ENCODE measurements at regions not wholly inside any gene's neighbourhood (a gene's known extent, or its start where the extent isn't known, plus 50 kb on each side); places are given as distances from the start of the nearest gene placed in this dataset.

GRCh38 chr6:146957181-146958093, 246.8 kb upstream of the STXBP5 start:
- no peak for DNase-seq (ENCODE audit: low read depth)
- TF ChIP-seq CTCF (IDR thresholded peaks at IDR 0.05; ENCODE audit: control insufficient read depth, insufficient read depth, low read depth, low read length, missing control alignments) = no peak
- no peak overlapping the region for H3K4me3 ChIP-seq (ENCODE audit: control insufficient read depth, low read depth, low read length)

GRCh38 chr6:146961831-146962230, 242.4 kb upstream of the STXBP5 start:
- no peak overlapping the region for H3K4me3 ChIP-seq (ENCODE audit: control insufficient read depth, low read depth, low read length)
- TF ChIP-seq CTCF (IDR thresholded peaks at IDR 0.05; ENCODE audit: control insufficient read depth, insufficient read depth, low read depth, low read length, missing control alignments) = no peak
- DNase-seq (ENCODE audit: low read depth) = no peak

GRCh38 chr6:146962329-146962728, 241.9 kb upstream of the STXBP5 start:
- no peak for DNase-seq (ENCODE audit: low read depth)
- H3K4me3 ChIP-seq (ENCODE audit: control insufficient read depth, low read depth, low read length) = no peak overlapping the region
- TF ChIP-seq CTCF (IDR thresholded peaks at IDR 0.05; ENCODE audit: control insufficient read depth, insufficient read depth, low read depth, low read length, missing control alignments) = no peak

GRCh38 chr6:146965110-146965689, 239.0 kb upstream of the STXBP5 start:
- no peak overlapping the region for H3K4me3 ChIP-seq (ENCODE audit: control insufficient read depth, low read depth, low read length)
- DNase-seq (ENCODE audit: low read depth) = no peak
- TF ChIP-seq CTCF (IDR thresholded peaks at IDR 0.05; ENCODE audit: control insufficient read depth, insufficient read depth, low read depth, low read length, missing control alignments) = no peak

- H3K4me3 ChIP-seq (ENCODE audit: control insufficient read depth, low read depth, low read length) = no peak overlapping the region
- DNase-seq (ENCODE audit: low read depth) = peak; percentile 50
- TF ChIP-seq CTCF (IDR thresholded peaks at IDR 0.05; ENCODE audit: control insufficient read depth, insufficient read depth, low read depth, low read length, missing control alignments) = no peak
Observed at GRCh38 chr6:146968041-146968760, 236.0 kb upstream of the STXBP5 start.

GRCh38 chr6:146972546-146972945, 231.7 kb upstream of the STXBP5 start:
- DNase-seq (ENCODE audit: low read depth) = no peak
- H3K4me3 ChIP-seq (ENCODE audit: control insufficient read depth, low read depth, low read length) = no peak overlapping the region
- TF ChIP-seq CTCF (IDR thresholded peaks at IDR 0.05; ENCODE audit: control insufficient read depth, insufficient read depth, low read depth, low read length, missing control alignments) = no peak
